H1 (cell line): ENCODE measurements at regions not wholly inside any gene's neighbourhood (a gene's known extent, or its start where the extent isn't known, plus 50 kb on each side); places are given as distances from the start of the nearest gene placed in this dataset.

Experiments used
- CTCF ChIA-PET: fragments of 300-600 bp; sonication (Branson Sonifier 250); formaldehyde crosslinking; loops from one replicate; lab custom pipeline; 2021; ENCODE audit not compliant: partially characterized antibody; lab: Charles Lee
- POLR2A ChIA-PET: fragments of 300-600 bp; sonication (Branson Sonifier 250); formaldehyde crosslinking; loops from one replicate; lab custom pipeline; 2021; ENCODE audit warnings: inconsistent platforms; ENCODE audit not compliant: partially characterized antibody; lab: Charles Lee
- DNase-seq, 2 experiments: peaks; one replicate each; pipeline versions ENCODE4 v3.0.0 to v3.0.0-alpha.2; 2010 to 2022; ENCODE audit warnings: low spot score in 2 of 2, low read depth in 1 of 2, mixed read lengths in 1 of 2
- FAIRE-seq: peaks from 2 replicates; lab custom pipeline; 2011; peaks lifted over from hg19 to GRCh38; lab: Jason Lieb, UNC
- H2AFZ ChIP-seq: 2 replicates; pipeline ENCODE4 v1.8.1; 2012; ENCODE audit warnings: low read length, inconsistent platforms
- H2AK5ac ChIP-seq: 2 replicates; pipeline ENCODE4 v1.6.1; 2013; ENCODE audit warnings: low read depth, low read length
- H2BK120ac ChIP-seq: replicated peaks from 2 replicates; pipeline ENCODE3; 2013; ENCODE audit warnings: low read depth, low read length, inconsistent platforms
- H2BK12ac ChIP-seq: 2 replicates; pipeline ENCODE4 v1.6.1; 2013; ENCODE audit warnings: low read depth, low read length
- H2BK15ac ChIP-seq: 2 replicates; pipeline ENCODE4 v1.6.1; 2013; ENCODE audit warnings: low read length
- H2BK20ac ChIP-seq: 2 replicates; pipeline ENCODE4 v1.6.1; 2013; ENCODE audit warnings: low read length
- H2BK5ac ChIP-seq: 2 replicates; pipeline ENCODE4 v1.6.1; 2013; ENCODE audit warnings: low read depth, low read length
- H3K14ac ChIP-seq: 2 replicates; pipeline ENCODE4 v1.6.1; 2013; ENCODE audit warnings: inconsistent platforms; ENCODE audit not compliant: insufficient read length
- H3K18ac ChIP-seq: 2 replicates; pipeline ENCODE4 v1.6.1; 2013; ENCODE audit warnings: low read length; ENCODE audit errors: extremely low read depth
- H3K23ac ChIP-seq: 2 replicates; pipeline ENCODE4 v1.6.1; 2013; ENCODE audit warnings: inconsistent platforms; ENCODE audit not compliant: insufficient read length
- H3K23me2 ChIP-seq: 2 replicates; pipeline ENCODE4 v1.6.1; 2013; ENCODE audit warnings: low read depth, low read length
- H3K27ac ChIP-seq: 2 replicates; pipeline ENCODE4 v1.6.1; 2011; ENCODE audit warnings: low read depth, low read length, inconsistent platforms
- H3K27me3 ChIP-seq, 4 experiments: replicated peaks in 1 of 4; 1 replicate in 1 of 4; 2 replicates in 3 of 4; pipeline versions ENCODE4 v1.6.1 to v1.8.1; 2011 to 2013; ENCODE audit warnings: low read length in 3 of 4, mild to moderate bottlenecking in 3 of 4, inconsistent platforms in 2 of 4, mixed read lengths in 2 of 4, moderate library complexity in 1 of 4; ENCODE audit not compliant: control insufficient read depth in 3 of 4, insufficient read depth in 3 of 4; ENCODE audit errors: extremely low read depth in 1 of 4
- H3K36me3 ChIP-seq, 4 experiments: 2 replicates each; pipeline versions ENCODE4 v1.6.1 to v1.8.1; 2011 to 2013; ENCODE audit warnings: mild to moderate bottlenecking in 4 of 4, low read length in 3 of 4, moderate library complexity in 2 of 4, control low read depth in 1 of 4, inconsistent platforms in 1 of 4; ENCODE audit not compliant: insufficient read depth in 4 of 4, control insufficient read depth in 2 of 4
- H3K4ac ChIP-seq: replicated peaks from 2 replicates; pipeline ENCODE3; 2013; ENCODE audit warnings: low read length, low read depth, mixed read lengths, inconsistent platforms; ENCODE audit not compliant: insufficient read length
- H3K4me1 ChIP-seq, 4 experiments: replicated peaks in 1 of 4; 1 replicate in 1 of 4; 2 replicates in 3 of 4; pipeline versions ENCODE4 v1.6.1 to v1.8.1; 2011 to 2013; ENCODE audit warnings: low read length in 3 of 4, inconsistent platforms in 2 of 4, mixed read lengths in 1 of 4; ENCODE audit not compliant: insufficient read depth in 4 of 4, control insufficient read depth in 3 of 4
- H3K4me2 ChIP-seq, 2 experiments: 2 replicates each; pipeline versions ENCODE4 v1.6.1 to v1.8.1; 2011 to 2013; ENCODE audit warnings: low read depth in 2 of 2, low read length in 2 of 2, control low read depth in 1 of 2, inconsistent platforms in 1 of 2, mild to moderate bottlenecking in 1 of 2; ENCODE audit not compliant: insufficient read depth in 1 of 2
- H3K4me3 ChIP-seq, 4 experiments: fragments of 200-600, 300-600 bp in 1 of 4; sonication (generic), shearing (Covaris generic), sonication (Bioruptor Twin) in 1 of 4; 2 replicates each; pipeline versions ENCODE4 v1.5.1 to v1.8.1; 2011 to 2016; ENCODE audit warnings: low read length in 4 of 4, low read depth in 3 of 4, control low read depth in 2 of 4, inconsistent platforms in 2 of 4, mild to moderate bottlenecking in 2 of 4, mixed read lengths in 1 of 4, moderate library complexity in 1 of 4; ENCODE audit not compliant: insufficient read depth in 2 of 4; ENCODE audit errors: extremely low read depth in 1 of 4
- H3K56ac ChIP-seq: replicated peaks from 2 replicates; pipeline ENCODE3; 2013; ENCODE audit warnings: low read depth, mild to moderate bottlenecking, mixed read lengths, low read length, inconsistent platforms; ENCODE audit not compliant: insufficient read length
- H3K79me1 ChIP-seq: 2 replicates; pipeline ENCODE4 v1.6.1; 2013; ENCODE audit warnings: low read depth, low read length, control low read depth
- H3K79me2 ChIP-seq, 2 experiments: 2 replicates each; pipeline versions ENCODE4 v1.6.1 to v1.8.1; 2012 to 2013; ENCODE audit warnings: low read length in 2 of 2, mild to moderate bottlenecking in 2 of 2, inconsistent platforms in 1 of 2; ENCODE audit not compliant: insufficient read depth in 2 of 2, control insufficient read depth in 1 of 2
- H3K9ac ChIP-seq, 4 experiments: replicated peaks in 1 of 4; 1 replicate in 1 of 4; 2 replicates in 3 of 4; pipeline versions ENCODE4 v1.6.1 to v1.8.1; 2011 to 2013; ENCODE audit warnings: low read depth in 3 of 4, low read length in 3 of 4, control low read depth in 2 of 4, mild to moderate bottlenecking in 2 of 4, moderate library complexity in 2 of 4, inconsistent platforms in 1 of 4; ENCODE audit errors: extremely low read depth in 1 of 4
- H3K9me3 ChIP-seq, 2 experiments: 2 replicates each; pipeline versions ENCODE4 v1.6.1 to v1.8.1; 2012 to 2013; ENCODE audit warnings: mild to moderate bottlenecking in 2 of 2, moderate library complexity in 2 of 2, control low read depth in 1 of 2, inconsistent platforms in 1 of 2, low read depth in 1 of 2, low read length in 1 of 2, mixed read lengths in 1 of 2; ENCODE audit not compliant: insufficient read depth in 2 of 2
- H4K20me1 ChIP-seq, 2 experiments: replicated peaks in 1 of 2; 2 replicates each; pipeline versions ENCODE3 to v1.8.1; 2011 to 2013; ENCODE audit warnings: inconsistent platforms in 2 of 2, low read length in 2 of 2, mild to moderate bottlenecking in 1 of 2; ENCODE audit not compliant: insufficient read depth in 2 of 2, control insufficient read depth in 1 of 2
- H4K5ac ChIP-seq: 2 replicates; pipeline ENCODE4 v1.6.1; 2013; ENCODE audit warnings: low read length, low read depth, mixed read lengths, inconsistent platforms; ENCODE audit not compliant: insufficient read length
- H4K8ac ChIP-seq: 2 replicates; pipeline ENCODE4 v1.8.0; 2013; ENCODE audit warnings: mild to moderate bottlenecking, moderate library complexity, low read length, inconsistent platforms; ENCODE audit not compliant: insufficient read depth; ENCODE audit errors: extremely low read depth
- H4K91ac ChIP-seq: replicated peaks from 2 replicates; pipeline ENCODE3; 2013; ENCODE audit warnings: low read length, mixed read lengths, inconsistent platforms; ENCODE audit not compliant: insufficient read length
- SP4 ChIP-seq: IDR thresholded peaks from 2 replicates; pipeline ENCODE4 v1.6.1; 2012; ENCODE audit warnings: low read length, inconsistent platforms
- WGBS, 2 experiments: shearing (Covaris generic) in 1 of 2; methylation state at CpG; one replicate each; pipeline versions ENCODE4 v1.1.6 to v1.1.7; 2013 to 2015; ENCODE audit warnings: low lambda C conversion rate in 2 of 2, mixed read lengths in 2 of 2, inconsistent platforms in 1 of 2, low coverage in 1 of 2, missing lambda C conversion rate in 1 of 2; ENCODE audit not compliant: insufficient replicate concordance in 2 of 2, insufficient coverage in 1 of 2, insufficient read length in 1 of 2; ENCODE audit errors: extremely low coverage in 1 of 2, missing lambda C conversion rate in 1 of 2; 5-methylcytosine and 5-hydroxymethylcytosine counted together

- CTCF ChIA-PET = no interaction called here
- 97% methylated on average over 2 of the region's 2 CpGs; no CpG with 5 or more reads in 1 of the 2 experiments for WGBS, 2 experiments
- DNase-seq = no peak
- TF ChIP-seq SP4 = no peak
Observed at GRCh38 chr4:18404642-18405041, 383.1 kb upstream of the LCORL start.

More at GRCh38 chr4:18404642-18405041, 383.1 kb upstream of the LCORL start:
- H2BK5ac ChIP-seq = no peak overlapping the region
- no peak overlapping the region for H3K27ac ChIP-seq
- H3K23ac ChIP-seq = no peak overlapping the region
- H3K4me1 ChIP-seq = no peaks in the 10 kb centered on the region
- H4K5ac ChIP-seq = no peak overlapping the region
- H3K4me2 ChIP-seq = no peak overlapping the region
- no peak overlapping the region for H3K4me3 ChIP-seq
- H3K56ac ChIP-seq = no peak overlapping the region
- no peak for FAIRE-seq
- no peak overlapping the region for H3K9ac ChIP-seq
- no peaks in the 10 kb centered on the region for H3K36me3 ChIP-seq
- H3K9me3 ChIP-seq = peaks cover 60 to 65% of the 10 kb centered on the region in 2 experiments
- H3K4ac ChIP-seq = no peak overlapping the region
- H3K23me2 ChIP-seq = no peaks in the 10 kb centered on the region
- H4K91ac ChIP-seq = no peak overlapping the region
- no peaks in the 10 kb centered on the region for H4K20me1 ChIP-seq
- no peak overlapping the region for H3K14ac ChIP-seq
- no peaks in the 10 kb centered on the region for H3K79me1 ChIP-seq
- H2BK20ac ChIP-seq = no peak overlapping the region
- no peaks in the 10 kb centered on the region for H3K79me2 ChIP-seq
- no peak overlapping the region for H3K18ac ChIP-seq
- POLR2A ChIA-PET = no interaction called here
- no peak overlapping the region for H2BK12ac ChIP-seq
- H2AK5ac ChIP-seq = no peak overlapping the region
- H2BK15ac ChIP-seq = no peak overlapping the region
- no peaks in the 10 kb centered on the region for H3K27me3 ChIP-seq
- H2AFZ ChIP-seq = no peak overlapping the region
- no peak overlapping the region for H2BK120ac ChIP-seq
- H4K8ac ChIP-seq = no peak overlapping the region
